GM23338 (cell line): ENCODE measurements at regions not wholly inside any gene's neighbourhood (a gene's known extent, or its start where the extent isn't known, plus 50 kb on each side); places are given as distances from the start of the nearest gene placed in this dataset.

Source experiments
- ATAC-seq: fragments of 200-7000 bp; cut with Tn5 transposase; 3 replicates; pipeline ENCODE4 v1.9.1; 2020
- DNase-seq: peaks from one replicate; pipeline ENCODE4 v3.0.0-alpha.2; 2015; ENCODE audit warnings: low spot score
- H2AFZ ChIP-seq: fragments of 200-600 bp; sonication (generic); 2 replicates; pipeline ENCODE4 v1.8.0; 2016; ENCODE audit warnings: antibody characterized with exemption, mild to moderate bottlenecking, moderate library complexity
- H3F3A ChIP-seq: fragments of 200-600 bp; sonication (generic); replicated peaks from 2 replicates; pipeline ENCODE4 v1.8.0; 2017; ENCODE audit warnings: antibody characterized with exemption, mixed run types, low read depth
- H3K27ac ChIP-seq: fragments of 200-600 bp; sonication (generic); 2 replicates; pipeline ENCODE4 v1.6.1; 2016; ENCODE audit warnings: low read depth
- H3K27me3 ChIP-seq: fragments of 200-600 bp; sonication (generic); 2 replicates; pipeline ENCODE4 v1.8.0; 2016; ENCODE audit warnings: mild to moderate bottlenecking, mixed run types, moderate library complexity; ENCODE audit not compliant: insufficient read depth
- H3K36me3 ChIP-seq: fragments of 200-600 bp; sonication (generic); 2 replicates; pipeline ENCODE4 v1.8.0; 2016; ENCODE audit warnings: mild to moderate bottlenecking; ENCODE audit not compliant: insufficient read depth
- H3K4me1 ChIP-seq: fragments of 200-600 bp; sonication (generic); 2 replicates; pipeline ENCODE4 v1.8.0; 2016; ENCODE audit warnings: mild to moderate bottlenecking, moderate library complexity; ENCODE audit not compliant: insufficient read depth
- H3K4me2 ChIP-seq: fragments of 200-600 bp; sonication (generic); 2 replicates; pipeline ENCODE4 v1.7.1; 2017; ENCODE audit warnings: mixed run types
- H3K4me3 ChIP-seq: fragments of 200-600 bp; sonication (generic); 2 replicates; pipeline ENCODE4 v1.6.1; 2016; ENCODE audit warnings: mixed run types
- H3K79me2 ChIP-seq: fragments of 200-600 bp; sonication (generic); replicated peaks from 2 replicates; pipeline ENCODE4 v1.8.0; 2017; ENCODE audit warnings: mild to moderate bottlenecking; ENCODE audit not compliant: insufficient read depth
- H3K9me2 ChIP-seq: fragments of 200-600 bp; sonication (generic); 2 replicates; pipeline ENCODE4 v1.8.0; 2017; ENCODE audit not compliant: insufficient read depth
- H4K20me1 ChIP-seq: fragments of 200-600 bp; sonication (generic); replicated peaks from 2 replicates; pipeline ENCODE4 v1.8.0; 2017; ENCODE audit warnings: mild to moderate bottlenecking; ENCODE audit not compliant: insufficient read depth
- H3K27ac Mint-ChIP-seq: 2 replicates; pipeline ENCODE4 v1.8.0; 2020; ENCODE audit warnings: inconsistent platforms, mild to moderate bottlenecking, moderate library complexity, mixed read lengths
- H3K27me3 Mint-ChIP-seq: 3 replicates; pipeline ENCODE4 v1.8.0; 2022; ENCODE audit warnings: low read depth, mild to moderate bottlenecking, moderate library complexity, mixed read lengths, inconsistent platforms; ENCODE audit not compliant: insufficient read depth, poor library complexity
- H3K36me3 Mint-ChIP-seq: 3 replicates; pipeline ENCODE4 v1.8.0; 2021; ENCODE audit warnings: low read depth, mild to moderate bottlenecking, inconsistent platforms, moderate library complexity, mixed read lengths
- H3K4me1 Mint-ChIP-seq: 3 replicates; pipeline ENCODE4 v1.8.0; 2020; ENCODE audit warnings: mild to moderate bottlenecking, inconsistent platforms, mixed read lengths
- H3K4me3 Mint-ChIP-seq: 3 replicates; pipeline ENCODE4 v1.8.0; 2021; ENCODE audit warnings: moderate library complexity, mild to moderate bottlenecking, inconsistent platforms, mixed read lengths
- H3K9me3 Mint-ChIP-seq: 3 replicates; pipeline ENCODE4 v1.8.0; 2020; ENCODE audit warnings: moderate library complexity, mild to moderate bottlenecking, inconsistent platforms, mixed read lengths
- CREB1 ChIP-seq: fragments of 250-450 bp; sonication (Bioruptor Pico); IDR thresholded peaks from 2 replicates; pipeline ENCODE4 v1.5.0; 2020; ENCODE audit warnings: low read depth, mild to moderate bottlenecking, moderate library complexity
- EZH2 ChIP-seq: fragments of 200-600 bp; sonication (generic); IDR thresholded peaks from one replicate; pipeline ENCODE4 v1.8.0; 2017; ENCODE audit warnings: antibody characterized with exemption, mild to moderate bottlenecking, low read depth; ENCODE audit not compliant: unreplicated experiment
- EZH2phosphoT487 ChIP-seq: fragments of 200-600 bp; sonication (generic); IDR thresholded peaks from one replicate; pipeline ENCODE4 v1.8.1; 2018; ENCODE audit warnings: antibody characterized with exemption; ENCODE audit not compliant: unreplicated experiment
- NANOG ChIP-seq: IDR thresholded peaks from 2 replicates; pipeline ENCODE4 v1.6.1; 2016; ENCODE audit warnings: antibody characterized with exemption, borderline replicate concordance
- STAT1 ChIP-seq: IDR thresholded peaks from one replicate; pipeline ENCODE4 v1.6.1; 2016; ENCODE audit warnings: antibody characterized with exemption; ENCODE audit not compliant: unreplicated experiment
- ZNF114 ChIP-seq: fragments of 250-450 bp; sonication (Bioruptor Pico); IDR thresholded peaks from 2 replicates; pipeline ENCODE4 v1.5.0; 2020; ENCODE audit warnings: mild to moderate bottlenecking, moderate library complexity
- ZNF331 ChIP-seq: fragments of 250-450 bp; sonication (Bioruptor Pico); IDR thresholded peaks from 2 replicates; pipeline ENCODE4 v1.5.0; 2020; ENCODE audit warnings: low read depth, mild to moderate bottlenecking, moderate library complexity
- TF ChIP-seq, protein P1 (sequence below): IDR thresholded peaks from 2 replicates; pipeline ENCODE4 v1.6.1; 2016; ENCODE audit warnings: antibody characterized with exemption
- TF ChIP-seq, protein P2 (sequence below): IDR thresholded peaks from one replicate; pipeline ENCODE4 v1.6.1; 2018; ENCODE audit warnings: antibody characterized with exemption; ENCODE audit not compliant: unreplicated experiment
- TF ChIP-seq, protein P3 (sequence below), 2 experiments: fragments of 200-600 bp in 1 of 2; sonication (generic) in 1 of 2; conservative IDR thresholded peaks; 2 replicates each; pipeline versions ENCODE4 v1.5.1 to v1.6.1; 2016 to 2017; ENCODE audit warnings: antibody characterized with exemption in 2 of 2, low read depth in 2 of 2, mild to moderate bottlenecking in 2 of 2, moderate library complexity in 1 of 2
- TF ChIP-seq, protein P4 (sequence below): fragments of 250-450 bp; sonication (Bioruptor Pico); IDR thresholded peaks from 2 replicates; pipeline ENCODE4 v1.5.0; 2020; ENCODE audit warnings: mild to moderate bottlenecking, moderate library complexity

DNA sequence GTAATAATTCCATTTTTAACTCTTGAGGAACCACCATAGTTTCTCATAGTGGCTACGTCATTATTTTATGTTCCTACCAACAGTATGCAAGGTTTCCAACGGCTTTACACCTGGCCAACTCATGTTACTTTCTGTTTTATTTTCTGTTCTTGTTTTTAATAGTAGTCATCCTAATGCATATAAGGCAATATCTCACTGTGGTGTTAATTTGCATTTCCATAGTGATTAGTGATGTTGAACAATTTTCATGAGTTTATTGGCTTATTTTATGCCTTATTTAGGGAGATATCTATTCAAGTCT is 465.5 kb upstream of the KLF6 start:
- Histone ChIP-seq H3K9me2 (peaks cover 4% of the 10 kb centered on the region; the same call in 1 of the 2 replicates), H3F3A (no peaks in the 10 kb centered on the region), H3K36me3 (no peaks in the 10 kb centered on the region), H3K4me1 (no peaks in the 10 kb centered on the region), H3K27ac (no peak overlapping the region), H4K20me1 (no peaks in the 10 kb centered on the region), H3K79me2 (no peaks in the 10 kb centered on the region), H3K4me2 (no peak overlapping the region), H3K4me3 (no peak overlapping the region), H2AFZ (no peak overlapping the region), H3K27me3 (no peaks in the 10 kb centered on the region)
- Mint-ChIP-seq H3K27me3 (peaks cover 2% of the 10 kb centered on the region), H3K9me3 (no peaks in the 10 kb centered on the region; the same call in 2 of the 3 replicates), H3K36me3 (no peaks in the 10 kb centered on the region), H3K4me1 (no peaks in the 10 kb centered on the region), H3K4me3 (no peak overlapping the region), H3K27ac (no peak overlapping the region)
- ATAC-seq, result no peak
- TF ChIP-seq, protein P1, sequence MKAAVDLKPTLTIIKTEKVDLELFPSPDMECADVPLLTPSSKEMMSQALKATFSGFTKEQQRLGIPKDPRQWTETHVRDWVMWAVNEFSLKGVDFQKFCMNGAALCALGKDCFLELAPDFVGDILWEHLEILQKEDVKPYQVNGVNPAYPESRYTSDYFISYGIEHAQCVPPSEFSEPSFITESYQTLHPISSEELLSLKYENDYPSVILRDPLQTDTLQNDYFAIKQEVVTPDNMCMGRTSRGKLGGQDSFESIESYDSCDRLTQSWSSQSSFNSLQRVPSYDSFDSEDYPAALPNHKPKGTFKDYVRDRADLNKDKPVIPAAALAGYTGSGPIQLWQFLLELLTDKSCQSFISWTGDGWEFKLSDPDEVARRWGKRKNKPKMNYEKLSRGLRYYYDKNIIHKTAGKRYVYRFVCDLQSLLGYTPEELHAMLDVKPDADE, result no peak
- no peak for TF ChIP-seq NANOG
- TF ChIP-seq ZNF331, result no peak
- no peak for TF ChIP-seq EZH2phosphoT487
- no peak for TF ChIP-seq ZNF114 (CRISPR knock-in tag)
- TF ChIP-seq, protein P2, sequence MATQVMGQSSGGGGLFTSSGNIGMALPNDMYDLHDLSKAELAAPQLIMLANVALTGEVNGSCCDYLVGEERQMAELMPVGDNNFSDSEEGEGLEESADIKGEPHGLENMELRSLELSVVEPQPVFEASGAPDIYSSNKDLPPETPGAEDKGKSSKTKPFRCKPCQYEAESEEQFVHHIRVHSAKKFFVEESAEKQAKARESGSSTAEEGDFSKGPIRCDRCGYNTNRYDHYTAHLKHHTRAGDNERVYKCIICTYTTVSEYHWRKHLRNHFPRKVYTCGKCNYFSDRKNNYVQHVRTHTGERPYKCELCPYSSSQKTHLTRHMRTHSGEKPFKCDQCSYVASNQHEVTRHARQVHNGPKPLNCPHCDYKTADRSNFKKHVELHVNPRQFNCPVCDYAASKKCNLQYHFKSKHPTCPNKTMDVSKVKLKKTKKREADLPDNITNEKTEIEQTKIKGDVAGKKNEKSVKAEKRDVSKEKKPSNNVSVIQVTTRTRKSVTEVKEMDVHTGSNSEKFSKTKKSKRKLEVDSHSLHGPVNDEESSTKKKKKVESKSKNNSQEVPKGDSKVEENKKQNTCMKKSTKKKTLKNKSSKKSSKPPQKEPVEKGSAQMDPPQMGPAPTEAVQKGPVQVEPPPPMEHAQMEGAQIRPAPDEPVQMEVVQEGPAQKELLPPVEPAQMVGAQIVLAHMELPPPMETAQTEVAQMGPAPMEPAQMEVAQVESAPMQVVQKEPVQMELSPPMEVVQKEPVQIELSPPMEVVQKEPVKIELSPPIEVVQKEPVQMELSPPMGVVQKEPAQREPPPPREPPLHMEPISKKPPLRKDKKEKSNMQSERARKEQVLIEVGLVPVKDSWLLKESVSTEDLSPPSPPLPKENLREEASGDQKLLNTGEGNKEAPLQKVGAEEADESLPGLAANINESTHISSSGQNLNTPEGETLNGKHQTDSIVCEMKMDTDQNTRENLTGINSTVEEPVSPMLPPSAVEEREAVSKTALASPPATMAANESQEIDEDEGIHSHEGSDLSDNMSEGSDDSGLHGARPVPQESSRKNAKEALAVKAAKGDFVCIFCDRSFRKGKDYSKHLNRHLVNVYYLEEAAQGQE, result no peak
- TF ChIP-seq, protein P3, sequence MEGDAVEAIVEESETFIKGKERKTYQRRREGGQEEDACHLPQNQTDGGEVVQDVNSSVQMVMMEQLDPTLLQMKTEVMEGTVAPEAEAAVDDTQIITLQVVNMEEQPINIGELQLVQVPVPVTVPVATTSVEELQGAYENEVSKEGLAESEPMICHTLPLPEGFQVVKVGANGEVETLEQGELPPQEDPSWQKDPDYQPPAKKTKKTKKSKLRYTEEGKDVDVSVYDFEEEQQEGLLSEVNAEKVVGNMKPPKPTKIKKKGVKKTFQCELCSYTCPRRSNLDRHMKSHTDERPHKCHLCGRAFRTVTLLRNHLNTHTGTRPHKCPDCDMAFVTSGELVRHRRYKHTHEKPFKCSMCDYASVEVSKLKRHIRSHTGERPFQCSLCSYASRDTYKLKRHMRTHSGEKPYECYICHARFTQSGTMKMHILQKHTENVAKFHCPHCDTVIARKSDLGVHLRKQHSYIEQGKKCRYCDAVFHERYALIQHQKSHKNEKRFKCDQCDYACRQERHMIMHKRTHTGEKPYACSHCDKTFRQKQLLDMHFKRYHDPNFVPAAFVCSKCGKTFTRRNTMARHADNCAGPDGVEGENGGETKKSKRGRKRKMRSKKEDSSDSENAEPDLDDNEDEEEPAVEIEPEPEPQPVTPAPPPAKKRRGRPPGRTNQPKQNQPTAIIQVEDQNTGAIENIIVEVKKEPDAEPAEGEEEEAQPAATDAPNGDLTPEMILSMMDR (conservative IDR thresholded peaks at IDR 0.05; ENCODE audit: low read depth in 2 of 2), result no peak
- no peak for TF ChIP-seq EZH2
- no peak for TF ChIP-seq CREB1
- TF ChIP-seq, protein P4, sequence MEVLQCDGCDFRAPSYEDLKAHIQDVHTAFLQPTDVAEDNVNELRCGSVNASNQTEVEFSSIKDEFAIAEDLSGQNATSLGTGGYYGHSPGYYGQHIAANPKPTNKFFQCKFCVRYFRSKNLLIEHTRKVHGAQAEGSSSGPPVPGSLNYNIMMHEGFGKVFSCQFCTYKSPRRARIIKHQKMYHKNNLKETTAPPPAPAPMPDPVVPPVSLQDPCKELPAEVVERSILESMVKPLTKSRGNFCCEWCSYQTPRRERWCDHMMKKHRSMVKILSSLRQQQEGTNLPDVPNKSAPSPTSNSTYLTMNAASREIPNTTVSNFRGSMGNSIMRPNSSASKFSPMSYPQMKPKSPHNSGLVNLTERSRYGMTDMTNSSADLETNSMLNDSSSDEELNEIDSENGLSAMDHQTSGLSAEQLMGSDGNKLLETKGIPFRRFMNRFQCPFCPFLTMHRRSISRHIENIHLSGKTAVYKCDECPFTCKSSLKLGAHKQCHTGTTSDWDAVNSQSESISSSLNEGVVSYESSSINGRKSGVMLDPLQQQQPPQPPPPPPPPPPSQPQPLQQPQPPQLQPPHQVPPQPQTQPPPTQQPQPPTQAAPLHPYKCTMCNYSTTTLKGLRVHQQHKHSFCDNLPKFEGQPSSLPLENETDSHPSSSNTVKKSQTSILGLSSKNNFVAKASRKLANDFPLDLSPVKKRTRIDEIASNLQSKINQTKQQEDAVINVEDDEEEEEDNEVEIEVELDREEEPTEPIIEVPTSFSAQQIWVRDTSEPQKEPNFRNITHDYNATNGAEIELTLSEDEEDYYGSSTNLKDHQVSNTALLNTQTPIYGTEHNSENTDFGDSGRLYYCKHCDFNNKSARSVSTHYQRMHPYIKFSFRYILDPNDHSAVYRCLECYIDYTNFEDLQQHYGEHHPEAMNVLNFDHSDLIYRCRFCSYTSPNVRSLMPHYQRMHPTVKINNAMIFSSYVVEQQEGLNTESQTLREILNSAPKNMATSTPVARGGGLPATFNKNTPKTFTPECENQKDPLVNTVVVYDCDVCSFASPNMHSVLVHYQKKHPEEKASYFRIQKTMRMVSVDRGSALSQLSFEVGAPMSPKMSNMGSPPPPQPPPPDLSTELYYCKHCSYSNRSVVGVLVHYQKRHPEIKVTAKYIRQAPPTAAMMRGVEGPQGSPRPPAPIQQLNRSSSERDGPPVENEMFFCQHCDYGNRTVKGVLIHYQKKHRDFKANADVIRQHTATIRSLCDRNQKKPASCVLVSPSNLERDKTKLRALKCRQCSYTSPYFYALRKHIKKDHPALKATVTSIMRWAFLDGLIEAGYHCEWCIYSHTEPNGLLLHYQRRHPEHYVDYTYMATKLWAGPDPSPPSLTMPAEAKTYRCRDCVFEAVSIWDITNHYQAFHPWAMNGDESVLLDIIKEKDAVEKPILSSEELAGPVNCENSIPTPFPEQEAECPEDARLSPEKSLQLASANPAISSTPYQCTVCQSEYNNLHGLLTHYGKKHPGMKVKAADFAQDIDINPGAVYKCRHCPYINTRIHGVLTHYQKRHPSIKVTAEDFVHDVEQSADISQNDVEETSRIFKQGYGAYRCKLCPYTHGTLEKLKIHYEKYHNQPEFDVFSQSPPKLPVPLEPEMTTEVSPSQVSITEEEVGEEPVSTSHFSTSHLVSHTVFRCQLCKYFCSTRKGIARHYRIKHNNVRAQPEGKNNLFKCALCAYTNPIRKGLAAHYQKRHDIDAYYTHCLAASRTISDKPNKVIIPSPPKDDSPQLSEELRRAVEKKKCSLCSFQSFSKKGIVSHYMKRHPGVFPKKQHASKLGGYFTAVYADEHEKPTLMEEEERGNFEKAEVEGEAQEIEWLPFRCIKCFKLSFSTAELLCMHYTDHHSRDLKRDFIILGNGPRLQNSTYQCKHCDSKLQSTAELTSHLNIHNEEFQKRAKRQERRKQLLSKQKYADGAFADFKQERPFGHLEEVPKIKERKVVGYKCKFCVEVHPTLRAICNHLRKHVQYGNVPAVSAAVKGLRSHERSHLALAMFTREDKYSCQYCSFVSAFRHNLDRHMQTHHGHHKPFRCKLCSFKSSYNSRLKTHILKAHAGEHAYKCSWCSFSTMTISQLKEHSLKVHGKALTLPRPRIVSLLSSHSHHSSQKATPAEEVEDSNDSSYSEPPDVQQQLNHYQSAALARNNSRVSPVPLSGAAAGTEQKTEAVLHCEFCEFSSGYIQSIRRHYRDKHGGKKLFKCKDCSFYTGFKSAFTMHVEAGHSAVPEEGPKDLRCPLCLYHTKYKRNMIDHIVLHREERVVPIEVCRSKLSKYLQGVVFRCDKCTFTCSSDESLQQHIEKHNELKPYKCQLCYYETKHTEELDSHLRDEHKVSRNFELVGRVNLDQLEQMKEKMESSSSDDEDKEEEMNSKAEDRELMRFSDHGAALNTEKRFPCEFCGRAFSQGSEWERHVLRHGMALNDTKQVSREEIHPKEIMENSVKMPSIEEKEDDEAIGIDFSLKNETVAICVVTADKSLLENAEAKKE (CRISPR knock-in tag), result no peak
- no peak for TF ChIP-seq STAT1
- DNase-seq, result no peak
